Suprapubic skin (tissue), 4 donors: ENCODE measurements at regions not wholly inside any gene's neighbourhood (a gene's known extent, or its start where the extent isn't known, plus 50 kb on each side); places are given as distances from the start of the nearest gene placed in this dataset.

ENCODE experiments used
- EP300 ChIP-seq: sonication (generic); formaldehyde crosslinking; IDR thresholded peaks from one replicate; pipeline ENCODE4 v1.6.1; 2017; ENCODE audit warnings: antibody characterized with exemption
- POLR2A ChIP-seq, 2 donors: fragments of 450-650 bp; IDR thresholded peaks; one replicate each; pipeline ENCODE4 v1.6.1; 2017; ENCODE audit warnings: antibody characterized with exemption in 2 of 2, mild to moderate bottlenecking in 2 of 2, moderate library complexity in 2 of 2
- POLR2AphosphoS5 ChIP-seq, 3 donors: sonication (generic); formaldehyde crosslinking; IDR thresholded peaks; one replicate each; pipeline ENCODE4 v1.6.1; 2017; ENCODE audit warnings: antibody characterized with exemption in 3 of 3
- TF ChIP-seq, protein P1 (sequence below), 2 donors: fragments of 200-600 bp in 1 of 2; fragments of 450-650 bp in 1 of 2; sonication (generic) in 1 of 2; IDR thresholded peaks; one replicate each; pipeline ENCODE4 v1.5.1; 2016 to 2019; ENCODE audit warnings: antibody characterized with exemption in 2 of 2, mild to moderate bottlenecking in 1 of 2, moderate library complexity in 1 of 2

DNA sequence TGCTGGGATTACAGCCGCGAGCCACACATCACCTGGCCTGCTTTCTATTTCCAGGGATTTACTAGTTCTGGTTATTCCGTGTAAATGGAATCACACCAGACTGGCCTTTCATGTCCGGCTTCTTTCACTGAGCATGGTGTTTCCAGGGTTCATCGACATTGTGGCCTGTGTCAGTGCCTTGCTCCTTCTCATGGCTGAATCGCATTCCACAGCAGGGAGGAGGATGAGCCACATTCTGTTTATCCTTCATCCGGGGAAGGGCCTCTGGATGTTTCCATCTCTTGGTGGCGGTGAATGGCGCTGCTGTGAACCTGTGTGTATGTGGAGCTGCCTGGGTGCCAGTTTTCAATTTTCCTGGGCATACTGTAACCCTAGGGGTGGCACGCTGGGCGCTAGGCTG lies 58.7 kb upstream of the RNU6ATAC start:
- TF ChIP-seq, protein P1, sequence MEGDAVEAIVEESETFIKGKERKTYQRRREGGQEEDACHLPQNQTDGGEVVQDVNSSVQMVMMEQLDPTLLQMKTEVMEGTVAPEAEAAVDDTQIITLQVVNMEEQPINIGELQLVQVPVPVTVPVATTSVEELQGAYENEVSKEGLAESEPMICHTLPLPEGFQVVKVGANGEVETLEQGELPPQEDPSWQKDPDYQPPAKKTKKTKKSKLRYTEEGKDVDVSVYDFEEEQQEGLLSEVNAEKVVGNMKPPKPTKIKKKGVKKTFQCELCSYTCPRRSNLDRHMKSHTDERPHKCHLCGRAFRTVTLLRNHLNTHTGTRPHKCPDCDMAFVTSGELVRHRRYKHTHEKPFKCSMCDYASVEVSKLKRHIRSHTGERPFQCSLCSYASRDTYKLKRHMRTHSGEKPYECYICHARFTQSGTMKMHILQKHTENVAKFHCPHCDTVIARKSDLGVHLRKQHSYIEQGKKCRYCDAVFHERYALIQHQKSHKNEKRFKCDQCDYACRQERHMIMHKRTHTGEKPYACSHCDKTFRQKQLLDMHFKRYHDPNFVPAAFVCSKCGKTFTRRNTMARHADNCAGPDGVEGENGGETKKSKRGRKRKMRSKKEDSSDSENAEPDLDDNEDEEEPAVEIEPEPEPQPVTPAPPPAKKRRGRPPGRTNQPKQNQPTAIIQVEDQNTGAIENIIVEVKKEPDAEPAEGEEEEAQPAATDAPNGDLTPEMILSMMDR (IDR thresholded peaks at IDR 0.05) = no peak
- no peak for TF ChIP-seq EP300
- TF ChIP-seq POLR2A (IDR thresholded peaks at IDR 0.05) = no peak
- no peak for TF ChIP-seq POLR2AphosphoS5 (IDR thresholded peaks at IDR 0.05)
